Hippocampal formation (tissue), 2 donors: ENCODE measurements at regions not wholly inside any gene's neighbourhood (a gene's known extent, or its start where the extent isn't known, plus 50 kb on each side); places are given as distances from the start of the nearest gene placed in this dataset.

Experiments used
- DNase-seq, 2 donors: peaks; one replicate each; lab custom pipeline; 2025; lab: John Stamatoyannopoulos, UW

DNA sequence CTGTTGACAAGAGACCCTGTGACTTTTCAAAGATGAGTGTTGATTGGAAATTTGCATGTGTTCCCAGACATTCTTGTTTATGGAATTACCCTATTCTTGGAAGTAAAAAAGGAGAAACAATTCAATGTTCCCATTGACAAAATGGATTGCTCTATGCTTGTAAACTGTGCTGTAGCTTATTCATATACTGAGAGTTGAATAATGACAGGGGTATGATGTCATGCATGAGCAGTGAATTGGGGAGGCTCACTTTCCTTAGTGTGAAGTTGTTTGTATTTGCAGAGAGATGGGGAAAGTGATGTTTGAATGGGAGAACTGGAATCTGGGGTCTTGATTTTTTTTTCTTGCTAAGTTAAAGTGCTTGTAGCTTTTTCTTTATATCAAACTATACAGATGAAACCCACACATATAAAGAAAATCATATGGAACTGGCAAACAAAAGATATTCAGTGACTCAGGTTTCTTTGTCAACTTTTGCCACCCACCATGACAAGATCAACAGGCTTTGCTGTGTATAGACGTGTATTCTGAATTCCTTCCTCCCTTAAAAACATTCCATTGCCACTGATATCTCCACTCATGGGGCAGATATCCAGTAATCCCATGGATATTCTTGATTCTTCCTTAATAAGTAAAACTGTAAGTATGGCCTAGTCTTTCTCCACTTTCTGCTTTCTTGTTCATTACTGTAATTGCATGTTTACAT, 97.8 kb upstream of the JAG1 start:
- DNase-seq = no peak

DNA sequence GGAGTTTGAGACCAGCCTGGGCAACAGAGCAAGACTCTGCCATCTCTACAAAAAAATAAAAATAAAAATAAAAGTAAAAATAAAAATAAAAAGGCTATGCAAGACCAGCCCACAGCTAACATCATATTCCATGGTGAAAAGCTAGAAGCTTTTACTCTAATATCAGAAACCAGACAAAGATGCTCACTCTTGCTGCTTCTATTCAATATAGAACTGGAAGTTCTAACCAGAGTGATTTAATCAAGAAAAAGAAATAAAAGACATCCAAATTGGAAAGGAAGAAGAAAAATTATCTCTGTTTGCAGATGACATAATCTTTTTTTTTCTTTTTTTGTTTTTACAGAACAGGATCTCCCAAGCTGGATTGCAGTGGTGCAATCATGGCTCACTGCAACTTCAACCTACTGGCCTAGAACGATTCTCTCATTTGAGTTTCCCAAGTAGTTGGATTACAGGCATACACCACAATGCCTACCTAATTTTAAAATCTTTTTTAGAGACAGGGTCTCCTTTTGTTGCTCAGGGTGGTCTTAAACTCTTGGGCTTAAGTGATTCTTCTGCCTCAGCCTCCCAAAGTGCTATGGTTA, 100.7 kb upstream of the JAG1 start:
- DNase-seq = no peak

DNA sequence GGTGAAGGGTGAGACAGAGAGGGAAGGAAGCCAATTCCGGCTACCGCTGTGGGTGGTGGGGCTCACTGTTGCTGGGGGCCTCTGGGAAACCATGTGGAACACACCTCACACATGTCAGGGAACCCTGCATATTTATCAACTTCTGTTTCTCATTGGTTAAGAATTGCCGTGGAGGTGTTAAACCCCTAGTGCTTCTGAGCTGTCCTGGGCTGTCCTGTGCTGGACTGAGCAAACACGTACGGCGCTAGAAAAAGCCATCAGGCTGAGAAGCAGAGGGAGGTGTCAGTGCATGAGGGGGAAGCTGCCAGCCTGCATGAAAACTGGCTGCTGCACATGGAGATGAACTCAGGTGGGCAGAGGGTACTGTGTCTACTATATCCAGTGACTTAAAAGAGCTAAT, 103.9 kb upstream of the JAG1 start:
- DNase-seq = no peak

DNA sequence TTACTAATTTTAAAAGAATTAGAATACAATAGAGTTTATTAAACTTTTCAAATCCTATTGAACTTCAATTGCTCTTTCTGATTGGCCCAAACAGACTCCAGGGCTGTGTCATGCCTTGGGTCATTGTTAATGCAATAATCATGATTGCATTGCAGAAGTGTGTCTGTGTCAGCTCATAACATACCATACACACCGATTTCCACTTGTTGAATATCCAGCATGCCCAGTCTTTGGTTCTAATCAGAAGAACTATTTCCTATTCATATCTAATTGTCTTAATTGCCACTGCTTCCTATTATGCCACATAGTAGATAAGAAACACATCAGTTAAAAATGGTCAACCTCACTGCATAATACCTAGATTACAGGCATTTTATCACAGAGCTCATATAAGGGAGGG, 106.1 kb upstream of the JAG1 start:
- DNase-seq = no peak

DNA sequence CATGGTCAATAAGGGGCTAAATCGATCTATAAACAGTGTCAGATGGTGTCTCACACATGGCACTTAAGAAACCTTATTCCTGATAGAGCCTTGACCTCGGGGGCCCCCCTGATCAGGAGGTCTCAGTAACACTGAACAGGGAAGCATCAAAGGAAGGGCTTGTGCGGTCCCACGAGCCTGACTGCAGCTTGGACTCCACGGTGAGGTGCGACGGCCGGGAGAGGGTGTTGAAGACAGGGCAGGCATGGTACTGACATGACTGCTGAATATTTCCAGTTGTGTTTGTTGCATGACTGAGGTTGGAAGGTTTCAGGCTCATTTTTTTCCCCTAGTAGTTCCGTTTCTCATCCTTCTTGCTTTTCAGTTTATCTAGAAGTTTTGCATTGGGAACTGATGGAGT, 107.1 kb upstream of the JAG1 start:
- no peak for DNase-seq

DNA sequence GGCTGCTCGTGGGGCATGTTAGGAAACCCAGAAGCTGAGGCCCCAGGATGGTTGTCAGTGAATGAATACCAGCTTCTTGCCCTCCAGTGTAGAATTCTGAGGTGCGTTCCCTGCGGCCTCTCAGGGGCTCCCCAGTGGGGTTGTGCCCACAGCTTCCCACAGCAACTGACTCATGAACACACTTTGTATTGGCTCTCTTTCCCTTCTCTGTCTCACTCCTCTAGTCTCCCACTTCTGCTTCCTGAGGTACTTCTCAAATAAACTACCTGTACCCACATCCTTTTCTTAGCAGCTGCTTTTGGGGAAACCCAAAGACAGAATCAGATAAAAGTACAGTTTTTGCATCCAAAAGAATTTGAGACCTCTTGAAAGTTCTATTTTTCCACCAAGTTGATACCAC, 107.7 kb upstream of the JAG1 start:
- DNase-seq = no peak

DNA sequence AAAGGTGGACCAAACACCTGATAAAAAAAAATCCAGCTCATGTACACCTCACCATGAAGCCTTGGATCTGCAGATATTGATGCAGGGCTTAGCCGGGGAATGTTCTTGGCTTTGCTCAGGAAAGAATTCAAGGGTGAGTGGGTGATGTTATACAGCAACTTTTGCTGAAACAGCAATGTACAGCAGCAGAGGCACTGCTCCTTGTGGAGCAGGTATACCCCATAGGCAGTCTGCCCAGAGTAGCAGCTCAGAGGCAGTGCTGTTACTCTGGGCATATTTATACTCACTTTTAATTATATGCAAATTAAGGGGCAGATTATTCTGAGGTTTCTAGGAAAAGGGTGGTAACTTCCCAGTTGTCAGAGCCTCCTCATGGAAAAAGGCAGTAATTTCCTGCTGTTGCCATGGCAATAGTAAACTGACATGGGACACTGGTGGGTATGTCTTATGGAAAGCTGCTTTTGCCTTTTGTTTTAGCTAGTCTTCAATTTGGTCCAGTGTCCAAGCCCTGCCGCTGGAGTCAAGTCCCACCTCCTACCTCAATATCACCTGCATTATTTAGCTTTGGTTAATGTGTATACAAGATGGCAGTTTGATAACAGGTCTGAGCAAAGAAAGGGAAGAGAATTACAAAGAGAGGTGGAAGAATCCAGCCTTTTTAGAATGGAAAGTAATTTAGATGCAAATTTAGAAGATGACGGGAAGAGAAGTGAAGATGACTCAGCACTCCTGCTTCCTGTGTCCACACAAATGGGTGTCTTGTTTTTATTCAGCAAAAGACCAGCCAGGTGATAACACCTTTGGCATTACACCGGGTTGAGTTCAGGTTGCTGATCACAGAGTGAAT, 110.1 kb upstream of the JAG1 start:
- DNase-seq = no peak

DNA sequence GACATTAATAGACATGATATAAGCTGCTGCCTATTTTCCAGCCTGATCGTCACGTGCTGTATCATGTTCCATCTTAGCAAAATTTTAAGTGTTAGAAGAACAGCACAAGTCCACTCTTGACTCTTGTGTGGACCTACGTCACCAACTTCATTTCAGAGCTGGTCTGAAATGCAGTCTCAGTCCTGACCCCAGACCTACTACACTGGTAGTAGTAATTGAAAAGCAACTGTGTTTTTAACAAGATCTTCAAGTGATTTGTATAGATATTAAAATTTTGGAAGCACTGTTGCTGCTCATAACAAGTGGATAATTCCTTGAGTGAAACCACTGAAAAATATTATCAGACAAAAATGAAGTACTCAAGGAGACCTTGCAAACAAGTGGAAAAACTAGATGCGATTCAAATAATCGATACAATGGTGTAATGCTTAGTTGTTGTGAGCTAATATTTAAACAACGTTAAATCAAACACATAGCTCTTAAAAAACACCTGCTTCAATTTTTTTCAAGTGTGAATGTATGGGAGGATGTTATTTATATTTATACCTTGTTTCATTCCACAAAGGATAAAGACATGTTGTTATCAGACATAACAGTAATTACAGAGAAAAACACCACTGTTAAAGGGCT, 110.9 kb upstream of the JAG1 start:
- no peak for DNase-seq

DNA sequence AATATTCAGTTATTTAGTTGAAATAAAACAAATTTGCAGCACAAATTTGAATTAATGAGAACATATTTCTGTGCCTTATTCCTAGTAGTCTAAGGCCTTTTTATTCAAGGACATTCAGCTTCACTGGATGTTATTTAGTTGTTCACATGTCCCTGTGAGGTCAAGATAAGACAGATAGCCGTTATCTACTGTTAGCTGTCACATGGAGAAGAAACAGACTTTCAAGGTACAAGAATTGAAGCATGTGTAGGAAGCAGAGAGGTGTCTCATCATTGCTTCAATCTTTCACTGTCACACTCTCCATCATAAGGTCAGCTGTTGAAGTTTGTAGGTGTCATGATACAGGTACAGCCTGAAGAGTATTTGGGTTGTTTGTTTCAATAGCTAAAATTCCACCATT, 112.9 kb upstream of the JAG1 start:
- DNase-seq = no peak

DNA sequence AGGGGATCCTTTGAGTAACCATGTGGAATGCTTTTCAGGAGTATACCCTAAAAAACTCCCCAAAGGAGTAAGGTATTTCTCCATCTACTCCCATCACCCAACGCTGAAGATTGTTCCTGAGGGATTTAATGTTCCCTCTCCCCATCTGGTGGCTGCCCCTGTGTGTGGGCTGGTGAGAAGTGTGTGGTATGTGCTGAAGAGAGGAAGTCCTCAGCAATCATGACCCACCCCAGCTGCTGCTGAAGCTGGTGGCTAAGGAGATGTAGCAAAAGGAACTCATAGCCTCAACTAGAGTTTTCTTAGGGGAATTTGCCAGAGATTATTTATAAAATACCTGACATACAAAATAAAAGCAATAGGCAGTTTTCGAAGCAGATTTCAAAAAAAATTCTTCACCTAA, 114.3 kb upstream of the JAG1 start:
- no peak for DNase-seq

DNA sequence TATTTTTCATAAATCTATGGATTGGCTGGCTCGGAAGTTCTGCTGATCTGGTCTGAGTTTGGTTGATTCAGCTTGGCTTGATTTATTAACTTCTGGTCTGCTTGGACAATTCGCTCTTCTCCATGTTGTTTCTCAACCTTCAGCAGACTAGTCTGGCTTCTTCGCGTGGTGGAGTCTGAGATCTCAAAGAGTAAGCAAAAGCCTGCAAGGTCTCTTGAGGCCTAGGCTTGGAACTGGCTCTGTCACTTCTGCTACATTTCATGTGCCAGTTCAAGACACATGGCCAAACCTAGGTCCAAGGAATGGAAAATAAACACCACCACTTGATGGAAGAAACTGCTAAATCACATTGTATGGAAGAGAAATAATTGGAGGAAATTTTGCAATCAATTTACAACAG, 115.1 kb upstream of the JAG1 start:
- DNase-seq = no peak

DNA sequence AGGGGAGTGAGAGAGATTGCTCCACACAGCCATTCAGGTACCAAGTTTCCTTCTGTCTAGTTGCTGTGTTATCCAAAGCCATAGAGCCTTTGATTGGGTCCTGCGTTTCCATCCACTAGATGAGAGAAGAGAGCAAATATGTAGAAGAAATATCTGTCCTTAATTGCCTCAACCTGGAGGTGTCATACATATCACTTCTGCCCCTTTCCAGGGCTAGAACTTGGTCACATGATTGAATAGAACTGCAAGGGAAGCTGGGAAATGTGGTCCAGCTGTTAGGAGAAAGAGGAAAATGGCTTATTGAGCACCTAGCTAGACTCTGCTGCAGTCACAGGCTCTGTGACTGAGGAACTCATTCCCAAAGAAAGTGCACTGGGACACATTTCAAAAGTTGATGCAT, 115.6 kb upstream of the JAG1 start:
- no peak for DNase-seq

DNA sequence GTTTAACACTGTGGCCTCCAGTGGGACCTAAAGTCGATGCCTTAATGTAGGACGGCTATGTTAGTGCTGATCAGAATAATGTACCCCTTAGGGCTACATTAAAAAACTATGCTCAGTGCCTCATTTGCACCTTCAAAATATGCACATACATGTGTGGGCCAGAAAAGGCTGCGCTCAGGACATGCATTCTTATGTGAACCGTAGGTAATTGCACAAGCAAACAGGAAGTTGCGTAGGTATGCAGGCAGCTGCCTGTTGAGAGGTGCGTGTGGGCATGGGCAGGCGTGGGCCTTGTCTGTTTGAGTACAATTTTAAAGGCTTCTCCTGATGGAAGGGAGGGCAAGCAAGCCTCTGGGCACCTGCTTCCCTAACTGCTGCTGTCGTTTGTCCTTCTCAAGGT, 116.2 kb upstream of the JAG1 start:
- no peak for DNase-seq

DNA sequence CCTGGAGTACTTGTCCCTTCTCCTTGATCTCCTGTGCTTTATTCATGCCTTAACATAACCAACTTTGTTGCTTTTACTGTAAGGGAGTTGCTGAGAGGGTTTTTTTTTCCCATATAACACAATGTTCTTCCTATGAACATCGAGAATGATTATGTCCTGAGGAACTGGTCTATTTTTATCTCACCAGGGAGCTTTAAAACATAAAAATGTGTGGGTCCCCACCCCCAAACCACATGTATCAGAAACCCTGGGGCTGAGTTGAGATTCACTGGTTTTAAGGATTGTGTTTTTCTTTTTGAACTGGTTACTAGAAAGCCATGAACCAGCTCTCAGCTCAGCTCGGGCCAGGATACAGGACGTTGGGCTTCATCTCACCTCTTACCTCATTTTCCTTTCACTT, 118.5 kb upstream of the JAG1 start:
- peak in 1 of 2 donors; percentile 15 for DNase-seq

DNA sequence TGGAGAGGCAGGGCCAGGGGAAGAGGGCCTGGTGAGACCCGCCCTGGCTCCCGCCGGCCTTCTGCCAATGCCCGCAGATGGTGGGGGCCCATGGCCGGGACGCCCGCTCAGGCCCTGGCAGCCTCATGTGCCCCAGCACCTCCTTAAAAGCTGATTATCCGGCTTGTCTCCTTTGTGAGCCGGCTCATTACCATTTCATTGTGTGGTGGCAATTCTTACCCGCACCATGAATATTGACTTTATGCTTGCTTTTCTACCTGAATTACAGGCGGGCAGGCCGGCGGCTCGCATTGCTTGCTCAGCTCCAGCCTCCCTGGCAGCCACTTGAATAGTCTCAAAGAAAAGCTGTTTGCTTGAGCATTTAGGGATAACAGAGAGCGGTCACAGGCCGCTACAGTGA, 120.0 kb upstream of the JAG1 start:
- no peak for DNase-seq

DNA sequence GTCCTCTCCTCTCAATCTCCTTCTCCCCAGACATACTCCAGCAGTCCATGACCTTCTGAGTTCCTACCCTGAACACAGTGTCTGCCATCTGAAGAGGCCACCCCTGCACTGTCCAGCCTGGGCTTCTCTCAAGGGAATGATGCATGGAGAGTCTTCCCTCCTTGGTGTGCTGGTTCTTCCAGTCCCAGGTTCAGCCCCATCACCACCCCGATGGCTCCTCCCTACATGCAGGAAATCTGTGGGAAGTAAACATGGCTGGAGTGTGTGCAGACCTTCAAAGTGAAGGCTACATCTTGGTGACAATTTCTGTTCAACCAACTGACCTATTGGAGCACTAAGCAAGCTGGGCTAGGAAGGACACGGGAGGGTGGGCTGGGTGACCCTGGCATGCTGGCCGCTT, 121.0 kb upstream of the JAG1 start:
- DNase-seq = no peak

DNA sequence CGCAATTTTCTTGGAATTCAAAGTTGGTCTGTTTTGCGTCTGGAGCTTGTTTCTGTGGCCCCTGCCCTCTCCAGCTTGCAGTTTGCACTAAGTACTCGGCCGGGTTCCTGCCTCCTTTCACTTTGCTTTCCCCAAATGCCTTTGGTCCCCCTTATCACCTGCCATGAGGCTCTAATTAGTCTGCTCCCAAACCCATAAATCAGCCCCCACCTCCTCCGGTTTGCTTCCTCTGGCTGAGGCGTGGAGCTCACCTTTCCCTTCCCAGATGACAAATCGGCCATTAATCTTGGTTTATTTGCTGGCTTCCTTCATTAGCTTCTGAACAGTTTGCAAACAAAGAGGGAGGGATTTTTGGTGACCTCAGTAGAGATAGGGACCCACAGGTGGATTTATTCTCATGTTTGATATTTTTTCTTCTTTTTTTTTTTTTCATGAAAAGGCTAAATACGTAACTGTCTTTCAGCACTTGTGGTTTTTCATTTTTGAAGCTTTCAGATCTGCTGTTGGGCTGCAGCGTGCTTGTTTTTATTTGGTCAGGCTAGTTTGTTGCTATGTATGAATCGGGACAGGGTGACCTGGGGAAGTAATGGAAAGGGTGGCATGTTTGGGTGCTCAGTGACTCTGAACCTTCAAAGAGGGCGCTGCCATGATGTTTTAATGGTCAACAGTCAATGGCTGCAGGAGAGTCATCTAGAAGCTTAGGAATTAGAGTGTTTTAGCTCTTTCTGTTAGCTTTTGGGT, 121.7 kb upstream of the JAG1 start:
- no peak for DNase-seq

DNA sequence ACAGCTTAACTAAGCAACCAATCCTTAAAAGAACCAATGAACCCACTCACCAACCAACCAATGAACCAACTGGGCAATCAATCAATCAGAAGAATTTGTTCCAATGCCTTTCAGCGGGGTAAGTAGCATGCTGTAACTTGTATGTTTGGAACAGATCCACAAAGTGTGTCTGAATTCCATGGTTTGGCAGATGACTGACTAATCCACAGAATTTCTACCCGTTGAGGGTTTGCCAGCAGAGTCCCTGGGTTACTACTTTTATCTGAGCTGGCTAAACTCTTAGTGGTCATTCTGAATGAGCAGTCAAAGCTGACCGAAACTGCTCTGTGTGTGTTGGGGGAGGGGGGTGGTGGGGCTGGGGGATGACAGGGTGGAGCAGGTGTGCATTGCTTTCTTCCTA, 125.0 kb upstream of the JAG1 start:
- no peak for DNase-seq

DNA sequence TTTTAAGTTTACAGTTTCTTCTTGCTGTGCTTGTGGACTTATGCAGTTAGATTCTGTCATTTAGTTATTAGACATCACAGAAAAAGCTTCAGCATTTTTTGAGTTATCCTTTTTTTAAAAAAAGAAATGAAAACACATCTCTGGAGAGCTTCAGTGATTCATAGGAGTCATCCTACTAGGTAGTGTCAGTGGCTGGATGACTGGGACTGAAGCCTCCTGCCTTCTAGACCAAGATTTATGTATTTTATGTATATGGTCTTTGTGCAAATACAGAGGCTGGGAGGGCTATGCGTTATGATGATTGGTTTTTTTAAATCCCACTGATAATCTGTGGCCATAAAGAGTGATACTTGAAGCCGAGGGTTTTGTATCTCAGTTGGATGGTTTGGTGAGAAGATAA, 125.9 kb upstream of the JAG1 start:
- no peak for DNase-seq

DNA sequence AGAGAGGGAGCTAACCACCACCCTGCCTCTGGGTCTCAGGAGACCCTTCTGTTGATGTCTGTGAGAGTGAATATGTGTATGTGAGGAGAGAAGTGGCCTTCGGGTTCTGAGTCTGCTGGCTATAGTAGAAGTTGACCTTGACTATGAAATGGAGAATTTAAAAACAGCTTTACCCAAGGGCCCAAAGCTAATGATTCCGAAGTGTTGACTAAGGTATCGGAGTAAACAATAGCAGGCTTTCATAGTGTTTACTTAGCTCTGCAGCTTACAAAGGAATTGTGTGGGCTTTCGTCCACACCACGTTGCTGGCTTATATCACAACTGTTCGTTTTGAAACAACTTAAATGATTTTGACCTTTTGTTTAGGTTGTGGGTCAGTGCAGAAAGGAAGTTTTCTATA, 126.5 kb upstream of the JAG1 start:
- DNase-seq = no peak

DNA sequence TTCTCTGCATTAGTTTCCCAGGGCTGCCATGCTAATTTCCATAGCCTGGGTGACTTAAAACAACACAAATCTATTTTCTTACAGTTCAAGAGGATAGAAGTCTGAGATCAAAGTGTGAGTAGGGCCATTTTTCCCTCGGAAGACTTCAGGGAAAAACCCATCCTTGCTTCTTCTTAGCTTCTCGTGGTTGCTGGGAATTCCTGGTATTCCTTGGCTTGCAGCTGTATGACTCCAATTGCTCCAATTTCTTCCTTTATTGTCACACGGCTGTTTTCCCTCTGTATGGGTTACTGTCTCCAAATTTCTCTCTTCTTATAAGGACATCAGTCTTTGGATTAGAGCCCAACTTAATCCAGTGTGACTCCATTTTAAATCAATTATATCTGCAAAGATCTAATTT, 128.4 kb upstream of the JAG1 start:
- no peak for DNase-seq

DNA sequence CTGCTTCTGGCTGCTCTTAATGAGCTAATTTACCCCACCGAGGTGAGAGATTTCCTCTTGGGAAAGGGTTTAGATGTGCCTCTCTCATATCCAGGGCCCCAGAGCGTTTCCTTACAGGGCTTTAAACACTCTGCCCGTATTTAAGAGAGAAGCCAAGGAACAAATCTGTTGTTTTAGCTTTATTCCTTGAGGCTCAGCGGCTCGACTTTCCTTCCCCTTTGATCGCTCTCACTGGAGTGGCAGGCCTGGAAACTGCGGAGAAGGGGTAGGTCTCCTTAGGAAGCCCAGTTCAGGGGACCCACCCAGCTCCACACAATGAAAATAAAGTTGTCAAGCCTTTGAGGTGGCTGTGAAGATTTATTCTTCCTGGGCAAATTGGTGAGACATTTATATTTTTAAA, 132.0 kb upstream of the JAG1 start:
- DNase-seq = no peak
